ENCODE measurements at regions not wholly inside any gene's neighbourhood (a gene's known extent, or its start where the extent isn't known, plus 50 kb on each side); places are given as distances from the start of the nearest gene placed in this dataset.

- no peak overlapping the region for H3K9ac ChIP-seq
- TF ChIP-seq EZH2 (IDR thresholded peaks at IDR 0.05; ENCODE audit: insufficient read depth, poor library complexity, severe bottlenecking) (no peak), EZH2phosphoT487 (IDR thresholded peaks at IDR 0.05; ENCODE audit: insufficient read depth, low read depth) (no peak)
- no peaks in the 10 kb centered on the region for H4K20me1 ChIP-seq (ENCODE audit: insufficient read depth)
- no peak overlapping the region for H3K27ac ChIP-seq
- in situ Hi-C loops (cut with MboI) = no loop called here
- no peaks in the 10 kb centered on the region for H3K36me3 ChIP-seq (ENCODE audit: low read depth)
- no peaks in the 10 kb centered on the region for H3K4me1 ChIP-seq (ENCODE audit: insufficient read depth)
- no peaks in the 10 kb centered on the region for H3F3A ChIP-seq (ENCODE audit: insufficient read depth)
- no peak overlapping the region for H3K4me3 ChIP-seq
- H3K27me3 ChIP-seq (replicated peaks; ENCODE audit: insufficient read depth) = no peaks in the 10 kb centered on the region
- H3K9me3 ChIP-seq (ENCODE audit: low read depth) = peaks cover 10% of the 10 kb centered on the region
- no peak for DNase-seq
- 0% methylated on average over 1 of the region's 1 CpG for WGBS, 2 experiments (ENCODE audit: low coverage in 1 of 2, low lambda C conversion rate in 2 of 2, missing lambda C conversion rate in 2 of 2)
- H2AFZ ChIP-seq = no peak overlapping the region
- H3K4me2 ChIP-seq (ENCODE audit: unreplicated experiment) = no peak overlapping the region
- no peaks in the 10 kb centered on the region for H3K9me2 ChIP-seq (ENCODE audit: insufficient read depth)
- no peaks in the 10 kb centered on the region for H3K79me2 ChIP-seq (ENCODE audit: insufficient read depth)
Observed at GRCh38 chr3:166169681-166170080, 332.5 kb upstream of the BCHE start.

- in situ Hi-C loops (cut with MboI) = no loop called here
- no peaks in the 10 kb centered on the region for H3K9me2 ChIP-seq (ENCODE audit: insufficient read depth)
- H3K9ac ChIP-seq = no peak overlapping the region
- no peak overlapping the region for H3K27ac ChIP-seq
- DNase-seq = no peak
- no peaks in the 10 kb centered on the region for H3F3A ChIP-seq (ENCODE audit: insufficient read depth)
- H3K4me1 ChIP-seq (ENCODE audit: insufficient read depth) = no peaks in the 10 kb centered on the region
- H3K27me3 ChIP-seq (replicated peaks; ENCODE audit: insufficient read depth) = no peaks in the 10 kb centered on the region
- H3K4me2 ChIP-seq (ENCODE audit: unreplicated experiment) = no peak overlapping the region
- H4K20me1 ChIP-seq (ENCODE audit: insufficient read depth) = no peaks in the 10 kb centered on the region
- TF ChIP-seq EZH2phosphoT487 (IDR thresholded peaks at IDR 0.05; ENCODE audit: insufficient read depth, low read depth) (no peak), EZH2 (IDR thresholded peaks at IDR 0.05; ENCODE audit: insufficient read depth, poor library complexity, severe bottlenecking) (no peak)
- no peaks in the 10 kb centered on the region for H3K9me3 ChIP-seq (ENCODE audit: low read depth)
- no peak overlapping the region for H2AFZ ChIP-seq
- no peaks in the 10 kb centered on the region for H3K36me3 ChIP-seq (ENCODE audit: low read depth)
- no peak overlapping the region for H3K4me3 ChIP-seq
- no peaks in the 10 kb centered on the region for H3K79me2 ChIP-seq (ENCODE audit: insufficient read depth)
- 7 to 12% methylated on average over 1 of the region's 1 CpG for WGBS, 2 experiments (ENCODE audit: low coverage in 1 of 2, low lambda C conversion rate in 2 of 2, missing lambda C conversion rate in 2 of 2)
Observed at GRCh38 chr3:166127969-166128368, 290.7 kb upstream of the BCHE start.

- no peak overlapping the region for H3K27ac ChIP-seq
- in situ Hi-C loops (cut with MboI) = no loop called here
- no peak for TF ChIP-seq EZH2phosphoT487 (IDR thresholded peaks at IDR 0.05; ENCODE audit: insufficient read depth, low read depth)
- TF ChIP-seq EZH2 (IDR thresholded peaks at IDR 0.05; ENCODE audit: insufficient read depth, poor library complexity, severe bottlenecking) = no peak
- no peak overlapping the region for H3K9ac ChIP-seq
- H3K36me3 ChIP-seq (ENCODE audit: low read depth) = no peaks in the 10 kb centered on the region
- no peaks in the 10 kb centered on the region for H3K4me1 ChIP-seq (ENCODE audit: insufficient read depth)
- 8 to 10% methylated on average over 2 of the region's 2 CpGs for WGBS, 2 experiments (ENCODE audit: low coverage in 1 of 2, low lambda C conversion rate in 2 of 2, missing lambda C conversion rate in 2 of 2)
- H3K9me3 ChIP-seq (ENCODE audit: low read depth) = no peaks in the 10 kb centered on the region
- no peaks in the 10 kb centered on the region for H3K9me2 ChIP-seq (ENCODE audit: insufficient read depth)
- no peaks in the 10 kb centered on the region for H4K20me1 ChIP-seq (ENCODE audit: insufficient read depth)
- H3F3A ChIP-seq (ENCODE audit: insufficient read depth) = no peaks in the 10 kb centered on the region
- H3K4me3 ChIP-seq = no peak overlapping the region
- H3K79me2 ChIP-seq (ENCODE audit: insufficient read depth) = no peaks in the 10 kb centered on the region
- H3K4me2 ChIP-seq (ENCODE audit: unreplicated experiment) = no peak overlapping the region
- DNase-seq = no peak
- no peaks in the 10 kb centered on the region for H3K27me3 ChIP-seq (replicated peaks; ENCODE audit: insufficient read depth)
- no peak overlapping the region for H2AFZ ChIP-seq
Observed at GRCh38 chr3:166125179-166125578, 288.0 kb upstream of the BCHE start.

- Histone ChIP-seq H3K4me2 (ENCODE audit: unreplicated experiment) (no peak overlapping the region), H3K4me1 (ENCODE audit: insufficient read depth) (no peaks in the 10 kb centered on the region), H3K79me2 (ENCODE audit: insufficient read depth) (no peaks in the 10 kb centered on the region), H3F3A (ENCODE audit: insufficient read depth) (no peaks in the 10 kb centered on the region), H4K20me1 (ENCODE audit: insufficient read depth) (no peaks in the 10 kb centered on the region), H3K9me2 (ENCODE audit: insufficient read depth) (no peaks in the 10 kb centered on the region), H3K36me3 (ENCODE audit: low read depth) (no peaks in the 10 kb centered on the region), H3K27ac (no peak overlapping the region), H3K27me3 (replicated peaks; ENCODE audit: insufficient read depth) (no peaks in the 10 kb centered on the region), H2AFZ (no peak overlapping the region), H3K4me3 (no peak overlapping the region), H3K9me3 (ENCODE audit: low read depth) (no peaks in the 10 kb centered on the region), H3K9ac (no peak overlapping the region)
- in situ Hi-C loops (cut with MboI) = no loop called here
- TF ChIP-seq EZH2phosphoT487 (IDR thresholded peaks at IDR 0.05; ENCODE audit: insufficient read depth, low read depth) (no peak), EZH2 (IDR thresholded peaks at IDR 0.05; ENCODE audit: insufficient read depth, poor library complexity, severe bottlenecking) (no peak)
- DNase-seq = no peak
Observed at GRCh38 chr3:166123576-166123975, 286.4 kb upstream of the BCHE start.

- Histone ChIP-seq H3K27me3 (replicated peaks; ENCODE audit: insufficient read depth) (no peaks in the 10 kb centered on the region), H3K79me2 (ENCODE audit: insufficient read depth) (no peaks in the 10 kb centered on the region), H3K9ac (no peak overlapping the region), H4K20me1 (ENCODE audit: insufficient read depth) (no peaks in the 10 kb centered on the region), H3F3A (ENCODE audit: insufficient read depth) (no peaks in the 10 kb centered on the region), H3K36me3 (ENCODE audit: low read depth) (no peaks in the 10 kb centered on the region), H3K9me3 (ENCODE audit: low read depth) (no peaks in the 10 kb centered on the region), H2AFZ (no peak overlapping the region), H3K4me3 (no peak overlapping the region), H3K4me2 (ENCODE audit: unreplicated experiment) (no peak overlapping the region), H3K9me2 (ENCODE audit: insufficient read depth) (no peaks in the 10 kb centered on the region), H3K27ac (no peak overlapping the region), H3K4me1 (ENCODE audit: insufficient read depth) (no peaks in the 10 kb centered on the region)
- DNase-seq = no peak
- no peak for TF ChIP-seq EZH2 (IDR thresholded peaks at IDR 0.05; ENCODE audit: insufficient read depth, poor library complexity, severe bottlenecking)
- no peak for TF ChIP-seq EZH2phosphoT487 (IDR thresholded peaks at IDR 0.05; ENCODE audit: insufficient read depth, low read depth)
- in situ Hi-C loops (cut with MboI) = no loop called here
Observed at GRCh38 chr3:166123088-166123487, 285.9 kb upstream of the BCHE start.
